A549 (cell line): ENCODE measurements at regions not wholly inside any gene's neighbourhood (a gene's known extent, or its start where the extent isn't known, plus 50 kb on each side); places are given as distances from the start of the nearest gene placed in this dataset.

Source experiments
- ATAC-seq, 2 experiments: fragments of 200-7000 bp in 1 of 2; fragments of >200 bp in 1 of 2; cut with Nextera tagmentation in 1 of 2; cut with Tn5 transposase in 1 of 2; 3 replicates each; pipeline versions ENCODE4 v1.8.0 to v1.9.1; 2018 to 2020; ENCODE audit warnings: mild to moderate bottlenecking in 1 of 2, moderate library complexity in 1 of 2
- CTCF ChIA-PET: fragments of 300-600 bp; sonication (Branson Sonifier 250); formaldehyde crosslinking; extraction: SDS; loops from one replicate; lab custom pipeline; 2021; ENCODE audit warnings: antibody characterized with exemption, inconsistent platforms; lab: Yijun Ruan, JAX
- POLR2A ChIA-PET: fragments of 350-600 bp; formaldehyde crosslinking; extraction: SDS; loops from one replicate; lab custom pipeline; 2021; ENCODE audit warnings: antibody characterized with exemption, inconsistent platforms; lab: Yijun Ruan, JAX
- DNase-seq, 2 experiments: peaks; one replicate each; pipeline versions ENCODE4 v3.0.0 to v3.0.0-alpha.2; 2011 to 2016; ENCODE audit warnings: low read depth in 1 of 2, low spot score in 1 of 2
- FAIRE-seq: peaks from 2 replicates; lab custom pipeline; 2011; peaks lifted over from hg19 to GRCh38; lab: Jason Lieb, UNC
- H3K27ac ChIP-seq, 2 experiments: fragments of >200 bp; sonication (Bioruptor Twin); formaldehyde crosslinking; 3 replicates each; pipeline ENCODE4 v1.5.1; 2016 to 2017
- H3K4me1 ChIP-seq: fragments of >200 bp; sonication (Bioruptor Twin); formaldehyde crosslinking; 3 replicates; pipeline ENCODE4 v1.6.1; 2016
- H3K4me2 ChIP-seq: fragments of >200 bp; sonication (Bioruptor Twin); formaldehyde crosslinking; 3 replicates; pipeline ENCODE4 v1.6.1; 2016
- H3K4me3 ChIP-seq: fragments of >200 bp; sonication (Bioruptor Twin); formaldehyde crosslinking; 3 replicates; pipeline ENCODE4 v1.5.1; 2016
- H3K9me3 ChIP-seq: fragments of >200 bp; sonication (Bioruptor Twin); formaldehyde crosslinking; 3 replicates; pipeline ENCODE4 v1.6.1; 2016
- BCL3 ChIP-seq: fragments of >200 bp; sonication (Bioruptor Twin); formaldehyde crosslinking; IDR thresholded peaks from 3 replicates; pipeline ENCODE4 v1.6.1; 2016
- CBX2 ChIP-seq: fragments of 200-600 bp; sonication (generic); IDR thresholded peaks from 2 replicates; pipeline ENCODE4 v1.6.1; 2016; ENCODE audit warnings: low read depth, mild to moderate bottlenecking, borderline replicate concordance
- CBX8 ChIP-seq: fragments of 200-600 bp; sonication (generic); IDR thresholded peaks from 2 replicates; pipeline ENCODE4 v1.6.1; 2016
- CHD4 ChIP-seq: fragments of 200-600 bp; sonication (generic); IDR thresholded peaks from 2 replicates; pipeline ENCODE4 v1.6.1; 2016; ENCODE audit warnings: antibody characterized with exemption, mild to moderate bottlenecking, borderline replicate concordance
- CTCF ChIP-seq: fragments of >200 bp; sonication (Bioruptor Twin); formaldehyde crosslinking; IDR thresholded peaks from 3 replicates; pipeline ENCODE4 v1.5.1; 2016
- ESRRA ChIP-seq: fragments of 150-350 bp; IDR thresholded peaks from 2 replicates; pipeline ENCODE4 v1.6.1; 2014; ENCODE audit warnings: mild to moderate bottlenecking, low read length, borderline replicate concordance
- FOSB ChIP-seq: fragments of 250-450 bp; sonication (Bioruptor Pico); IDR thresholded peaks from 2 replicates; pipeline ENCODE4 v1.5.0; 2020; ENCODE audit warnings: mild to moderate bottlenecking, moderate library complexity
- FOSL2 ChIP-seq, 2 experiments: fragments of 450-650 bp in 1 of 2; fragments of >200 bp in 1 of 2; sonication (Bioruptor Twin) in 1 of 2; formaldehyde crosslinking; IDR thresholded peaks; 2 replicates each; pipeline versions ENCODE4 v1.5.0 to v1.6.1; 2016 to 2020; ENCODE audit warnings: mild to moderate bottlenecking in 1 of 2, moderate library complexity in 1 of 2
- GATA3 ChIP-seq: IDR thresholded peaks from 2 replicates; pipeline ENCODE4 v1.6.1; 2012; ENCODE audit warnings: borderline replicate concordance
- HDAC2 ChIP-seq: fragments of 200-600 bp; sonication (generic); IDR thresholded peaks from 2 replicates; pipeline ENCODE4 v1.6.1; 2016
- HES2 ChIP-seq: fragments of >200 bp; sonication (Bioruptor Twin); formaldehyde crosslinking; IDR thresholded peaks from 2 replicates; pipeline ENCODE4 v1.6.1; 2016
- HOXB13 ChIP-seq: fragments of 250-450 bp; sonication (Bioruptor Pico); IDR thresholded peaks from 2 replicates; pipeline ENCODE4 v1.5.0; 2020; ENCODE audit warnings: low read depth, mild to moderate bottlenecking, moderate library complexity
- HOXB5 ChIP-seq: fragments of 250-450 bp; sonication (Bioruptor Pico); IDR thresholded peaks from 2 replicates; pipeline ENCODE4 v1.5.0; 2020; ENCODE audit warnings: mild to moderate bottlenecking, moderate library complexity
- KDM1A ChIP-seq: fragments of 200-600 bp; sonication (generic); IDR thresholded peaks from 2 replicates; pipeline ENCODE4 v1.6.1; 2016; ENCODE audit warnings: low read depth, mild to moderate bottlenecking
- NPAS2 ChIP-seq: fragments of 250-450 bp; sonication (Bioruptor Pico); IDR thresholded peaks from 2 replicates; pipeline ENCODE4 v1.8.0; 2022; ENCODE audit warnings: mild to moderate bottlenecking, moderate library complexity, borderline replicate concordance
- PBX3 ChIP-seq: IDR thresholded peaks from 2 replicates; pipeline ENCODE4 v1.6.1; 2012
- POLR2A ChIP-seq: IDR thresholded peaks from 2 replicates; pipeline ENCODE4 v1.6.1; 2012; ENCODE audit warnings: mild to moderate bottlenecking, low read length
- SMC3 ChIP-seq: fragments of >200 bp; sonication (Bioruptor Twin); formaldehyde crosslinking; IDR thresholded peaks from 3 replicates; pipeline ENCODE4 v1.6.1; 2018; ENCODE audit warnings: inconsistent platforms
- TFCP2L1 ChIP-seq: fragments of 250-450 bp; sonication (Bioruptor Pico); IDR thresholded peaks from 2 replicates; pipeline ENCODE4 v1.5.0; 2021; ENCODE audit warnings: mild to moderate bottlenecking
- TP53 ChIP-seq: fragments of 250-450 bp; sonication (Bioruptor Pico); IDR thresholded peaks from 2 replicates; pipeline ENCODE4 v1.5.0; 2021; ENCODE audit warnings: mild to moderate bottlenecking, moderate library complexity
- USF2 ChIP-seq: fragments of 450-650 bp; IDR thresholded peaks from 2 replicates; pipeline ENCODE4 v1.6.1; 2014; ENCODE audit warnings: antibody characterized with exemption
- ZC3H11A ChIP-seq: fragments of 450-650 bp; IDR thresholded peaks from 2 replicates; pipeline ENCODE4 v1.6.1; 2014; ENCODE audit warnings: antibody characterized with exemption, mild to moderate bottlenecking
- ZFP36 ChIP-seq: fragments of 450-650 bp; IDR thresholded peaks from 2 replicates; pipeline ENCODE4 v1.6.1; 2014; ENCODE audit warnings: borderline replicate concordance; ENCODE audit not compliant: partially characterized antibody
- ZSCAN20 ChIP-seq: fragments of 250-450 bp; sonication (Bioruptor Pico); IDR thresholded peaks from 2 replicates; pipeline ENCODE4 v1.8.0; 2022; ENCODE audit warnings: mild to moderate bottlenecking, moderate library complexity
- WGBS: methylation state at CpG from one replicate; pipeline ENCODE4 v1.1.6; 2017; ENCODE audit errors: missing lambda C conversion rate; 5-methylcytosine and 5-hydroxymethylcytosine counted together

- CTCF ChIA-PET = no interaction called here
- POLR2A ChIA-PET = no interaction called here
Observed at GRCh38 chr5:35405938-35406337, 175.7 kb upstream of the PRLR start.

GRCh38 chr5:35404701-35405100 is 174.4 kb upstream of the PRLR start:
- no peak overlapping the region for H3K4me3 ChIP-seq
- DNase-seq (no peak), FAIRE-seq (no peak), ATAC-seq (no peak)
- H3K4me2 ChIP-seq = no peak overlapping the region
- POLR2A ChIA-PET = no interaction called here
- TF ChIP-seq HOXB13 (CRISPR knock-in tag) (no peak), CTCF (no peak), HES2 (no peak), ZC3H11A (no peak), USF2 (no peak)
- 40% methylated on average over 9 of the region's 9 CpGs for WGBS
- H3K9me3 ChIP-seq = no peaks in the 10 kb centered on the region
- no peak overlapping the region for H3K27ac ChIP-seq
- CTCF ChIA-PET = no interaction called here
- H3K4me1 ChIP-seq = no peaks in the 10 kb centered on the region

More at GRCh38 chr5:35405938-35406337, 175.7 kb upstream of the PRLR start:
- Histone ChIP-seq H3K27ac (no peak overlapping the region), H3K4me2 (no peak overlapping the region), H3K9me3 (no peaks in the 10 kb centered on the region), H3K4me1 (no peaks in the 10 kb centered on the region), H3K4me3 (no peak overlapping the region)
- no peak for TF ChIP-seq ZFP36
- no peak for TF ChIP-seq FOSL2 (IDR thresholded peaks at IDR 0.05)
- no peak for TF ChIP-seq FOSL2 (CRISPR knock-in tag; IDR thresholded peaks at IDR 0.05)
- no peak for TF ChIP-seq FOSB (CRISPR knock-in tag)
- TF ChIP-seq HES2 = no peak
- TF ChIP-seq GATA3 = no peak
- TF ChIP-seq PBX3 = no peak
- TF ChIP-seq ZSCAN20 (CRISPR knock-in tag) = no peak
- TF ChIP-seq HDAC2 = no peak
- TF ChIP-seq NPAS2 (CRISPR knock-in tag) = no peak
- TF ChIP-seq USF2 = no peak
- no peak for TF ChIP-seq HOXB5 (CRISPR knock-in tag)
- no peak for TF ChIP-seq CBX8
- no peak for TF ChIP-seq CHD4
- no peak for TF ChIP-seq ESRRA
- FAIRE-seq (no peak), DNase-seq (no peak), ATAC-seq (no peak)
- WGBS = 42% methylated on average over 15 of the region's 15 CpGs

GRCh38 chr5:35393901-35394300 is 163.6 kb upstream of the PRLR start:
- no peak for TF ChIP-seq SMC3
- no peak for TF ChIP-seq KDM1A
- no peak for TF ChIP-seq USF2
- TF ChIP-seq BCL3 = no peak
- no peak for TF ChIP-seq TFCP2L1 (CRISPR knock-in tag)
- TF ChIP-seq ESRRA = no peak
- no peak for TF ChIP-seq ZC3H11A
- TF ChIP-seq CBX8 = no peak
- TF ChIP-seq TP53 (CRISPR knock-in tag) = no peak
- no peak for TF ChIP-seq POLR2A
- no peak for TF ChIP-seq HOXB13 (CRISPR knock-in tag)
- TF ChIP-seq CBX2 = no peak
- Histone ChIP-seq H3K27ac (no peak overlapping the region), H3K9me3 (no peaks in the 10 kb centered on the region), H3K4me3 (no peak overlapping the region), H3K4me1 (no peaks in the 10 kb centered on the region), H3K4me2 (no peak overlapping the region)
- no peak for FAIRE-seq
- ChIA-PET POLR2A (no interaction called here), CTCF (interaction anchor here (0.7 kb wide), 1 partner anchor 365 kb away, joined by 3 read pairs; no protein-coding TSS in a partner anchor)
- ATAC-seq = no peak
- no peak for DNase-seq
- WGBS = 36% methylated on average over 4 of the region's 4 CpGs
